ENCODE measurements at regions not wholly inside any gene's neighbourhood (a gene's known extent, or its start where the extent isn't known, plus 50 kb on each side); places are given as distances from the start of the nearest gene placed in this dataset.
"Not testable (repeated sequence)": the region's sequence is repeated elsewhere in the genome, so short reads cannot be mapped to it uniquely, and the experiment has no call there.

DNA sequence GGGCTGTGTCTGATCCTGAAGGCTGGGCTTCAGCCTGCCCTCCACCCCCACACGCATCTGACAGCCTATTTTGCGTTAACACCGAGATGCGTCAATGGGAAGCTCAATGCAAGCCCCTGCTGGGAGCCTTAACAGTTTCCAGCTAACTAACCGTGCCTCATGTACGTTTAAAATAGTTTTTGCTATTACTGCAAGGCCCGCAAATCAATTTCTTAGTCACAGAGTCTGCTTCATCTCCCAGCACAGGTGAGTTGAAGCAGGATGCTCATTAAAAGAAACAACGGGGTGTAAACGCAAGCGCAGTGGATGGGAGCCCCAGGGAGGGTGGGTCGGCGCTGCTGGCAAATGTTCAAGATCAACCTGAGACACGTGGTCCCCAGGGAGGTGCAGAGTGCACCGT is 142.8 kb upstream of the PHACTR3 start:
- no peak for DNase-seq (ENCODE audit: low read depth)

DNA sequence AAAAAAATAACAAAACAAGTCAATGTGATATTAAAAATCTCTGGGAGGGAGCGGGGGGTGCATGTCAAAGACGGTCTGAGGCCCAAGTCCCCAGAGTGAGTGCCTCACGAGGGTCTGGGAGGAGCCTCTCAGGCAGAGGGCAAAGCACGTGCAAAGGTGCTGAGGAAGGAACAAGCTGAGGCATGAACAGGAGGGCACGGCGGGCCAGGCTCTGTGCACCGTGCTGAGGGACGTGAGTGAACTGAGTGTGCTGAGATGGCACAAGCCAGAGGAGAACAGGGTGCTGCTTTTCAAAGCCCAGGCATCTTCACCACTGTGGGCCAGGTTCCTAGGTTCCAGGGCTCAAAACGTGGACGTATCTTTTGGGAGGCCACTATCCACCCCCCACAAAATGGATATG is 142.1 kb upstream of the PHACTR3 start:
- no peak for DNase-seq (ENCODE audit: low read depth)

GRCh38 chr20:59463541-59463940 is 140.8 kb upstream of the PHACTR3 start:
- no peak for DNase-seq (ENCODE audit: low read depth)

DNA sequence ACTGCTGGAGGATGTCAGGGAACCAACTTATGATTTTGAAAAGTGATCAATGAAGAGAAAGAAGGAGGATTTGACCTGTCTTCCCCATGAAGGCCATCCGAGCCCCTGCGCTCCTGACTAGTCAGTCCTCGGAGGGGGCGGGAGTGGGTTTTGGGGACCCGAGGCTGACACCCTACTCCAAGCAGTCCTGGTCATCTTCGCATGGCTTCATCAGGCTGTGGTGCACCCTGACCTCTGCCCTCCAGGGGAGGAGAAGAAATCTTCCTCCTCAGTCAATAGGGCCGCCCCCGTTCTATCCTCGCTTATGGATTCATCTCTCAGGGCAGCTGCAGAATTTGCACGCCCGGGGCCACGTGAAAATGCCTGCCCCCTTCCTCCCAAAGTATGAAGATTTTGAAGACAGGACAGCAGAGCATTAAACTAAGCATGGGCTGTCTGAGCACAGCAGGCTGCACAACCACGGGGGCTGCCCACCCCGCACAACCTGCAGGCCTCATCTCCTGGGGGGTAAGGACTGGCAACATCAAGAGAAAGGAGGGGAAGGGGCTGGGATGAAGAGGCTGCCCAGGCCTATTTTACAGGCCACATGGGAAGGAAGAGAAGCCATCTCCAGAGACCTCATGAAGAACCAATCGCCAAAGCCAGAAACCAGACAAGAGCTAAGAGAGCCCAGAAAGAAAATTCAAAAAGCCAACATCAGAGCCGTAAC is 138.1 kb upstream of the PHACTR3 start:
- no peak for DNase-seq (ENCODE audit: low read depth)

GRCh38 chr20:59468831-59469230 is 135.5 kb upstream of the PHACTR3 start:
- DNase-seq (ENCODE audit: low read depth), result no peak

GRCh38 chr20:59469267-59470252 is 134.8 kb upstream of the PHACTR3 start:
- DNase-seq (ENCODE audit: low read depth), result no peak

DNA sequence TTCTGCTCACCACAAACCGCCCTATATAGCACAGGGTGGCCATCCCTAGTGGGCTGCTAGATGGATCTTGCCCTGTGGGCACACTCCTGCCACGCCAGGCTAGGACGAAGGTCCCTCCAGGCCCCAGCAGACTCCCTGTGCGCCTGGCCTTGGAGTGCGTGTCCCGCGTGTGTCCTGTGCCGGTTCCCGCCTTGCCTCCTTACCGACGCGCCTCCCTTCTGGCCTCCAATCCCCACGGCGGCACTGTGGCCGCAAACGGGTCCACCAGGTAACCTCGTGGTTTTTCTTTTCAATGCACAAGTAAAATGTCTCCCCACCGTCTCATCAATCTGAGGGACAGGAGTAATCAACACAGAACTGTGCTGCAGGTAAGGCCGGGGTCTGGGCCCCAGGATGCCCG is 133.8 kb upstream of the PHACTR3 start:
- no peak for DNase-seq (ENCODE audit: low read depth)

DNA sequence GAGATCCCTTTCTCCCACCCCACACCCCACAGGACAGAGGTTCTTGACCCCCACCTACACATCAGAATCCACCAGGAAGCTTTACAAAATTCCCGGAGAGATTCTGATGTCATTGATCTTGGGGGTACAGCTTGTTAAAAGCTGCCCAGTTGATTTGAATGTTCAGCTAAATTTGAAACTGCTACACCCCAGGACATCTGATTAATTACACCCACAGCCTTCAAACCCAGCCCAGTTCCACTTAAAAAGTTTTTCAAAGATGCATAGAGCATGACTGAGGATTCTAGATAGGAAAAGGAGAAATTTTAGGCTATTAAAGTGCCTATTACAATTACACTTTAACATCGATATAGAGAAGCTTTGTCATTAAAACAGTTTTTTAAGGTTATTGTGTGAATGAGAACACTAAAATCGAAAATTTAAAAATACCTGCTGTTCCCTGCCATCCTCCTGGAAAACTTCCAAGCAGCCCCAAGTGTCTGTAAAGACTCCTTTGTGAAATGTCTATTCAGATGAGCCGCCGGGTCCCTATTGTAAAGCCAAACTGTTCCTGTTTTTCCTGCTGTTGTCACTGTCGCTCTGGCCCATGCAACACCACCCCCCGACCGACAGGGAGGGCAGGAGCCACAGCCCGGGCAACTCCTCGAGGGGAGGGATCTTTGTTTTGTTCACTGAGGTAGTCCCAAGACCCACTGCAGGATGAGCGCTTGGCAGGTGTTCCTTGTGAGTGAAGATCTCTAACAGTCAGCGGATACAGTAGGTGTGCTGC is 132.5 kb upstream of the PHACTR3 start:
- DNase-seq (ENCODE audit: low read depth), result no peak

- no peak for DNase-seq (ENCODE audit: low read depth)
Measured at GRCh38 chr20:59473742-59474141, 130.6 kb upstream of the PHACTR3 start.

DNA sequence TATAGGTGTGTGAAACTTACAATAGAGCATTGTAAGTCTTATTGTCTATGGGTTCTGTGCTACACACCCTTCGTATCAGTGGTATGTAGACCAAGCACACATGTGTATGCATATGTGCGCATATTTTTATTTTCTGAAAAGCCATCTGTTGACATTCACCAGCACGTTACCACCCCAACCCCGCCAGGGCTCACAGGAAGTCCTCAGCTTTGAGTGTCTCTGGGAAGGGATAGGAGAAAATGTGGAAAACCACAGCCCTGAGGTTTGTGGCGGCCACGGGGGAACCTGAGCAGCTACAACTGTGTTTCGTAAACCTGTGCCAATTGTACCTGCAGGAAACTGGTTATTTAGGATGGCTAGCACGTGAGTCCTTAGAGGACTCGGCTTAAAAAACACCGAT is 123.3 kb upstream of the PHACTR3 start:
- no peak for DNase-seq (ENCODE audit: low read depth)

DNA sequence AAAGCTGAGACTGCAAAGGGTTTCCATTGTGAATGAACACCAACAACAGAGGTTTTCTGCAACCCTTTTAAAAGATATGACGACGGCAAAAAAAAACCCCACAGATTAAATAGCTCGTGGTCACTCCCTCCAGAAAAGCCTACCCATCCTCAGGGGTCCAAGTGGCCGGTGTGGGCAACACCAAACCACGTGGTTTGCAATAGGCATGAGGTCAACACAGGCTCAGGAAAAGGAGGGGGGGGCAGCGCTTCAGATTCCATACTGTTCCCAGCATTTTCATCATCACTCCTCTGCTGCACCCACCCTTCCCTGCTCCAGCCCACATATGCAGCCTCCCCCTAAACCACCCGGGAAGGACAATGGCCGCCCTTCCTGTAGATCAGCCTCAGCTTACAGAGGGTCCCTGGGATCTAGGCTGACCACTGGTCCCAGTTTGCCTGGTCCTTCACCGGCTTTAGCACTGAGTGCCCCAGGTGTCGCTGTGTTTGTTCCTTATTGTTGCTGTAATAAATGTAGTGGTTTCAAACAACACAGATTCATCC is 122.8 kb upstream of the PHACTR3 start:
- DNase-seq (ENCODE audit: low read depth), result no peak

DNA sequence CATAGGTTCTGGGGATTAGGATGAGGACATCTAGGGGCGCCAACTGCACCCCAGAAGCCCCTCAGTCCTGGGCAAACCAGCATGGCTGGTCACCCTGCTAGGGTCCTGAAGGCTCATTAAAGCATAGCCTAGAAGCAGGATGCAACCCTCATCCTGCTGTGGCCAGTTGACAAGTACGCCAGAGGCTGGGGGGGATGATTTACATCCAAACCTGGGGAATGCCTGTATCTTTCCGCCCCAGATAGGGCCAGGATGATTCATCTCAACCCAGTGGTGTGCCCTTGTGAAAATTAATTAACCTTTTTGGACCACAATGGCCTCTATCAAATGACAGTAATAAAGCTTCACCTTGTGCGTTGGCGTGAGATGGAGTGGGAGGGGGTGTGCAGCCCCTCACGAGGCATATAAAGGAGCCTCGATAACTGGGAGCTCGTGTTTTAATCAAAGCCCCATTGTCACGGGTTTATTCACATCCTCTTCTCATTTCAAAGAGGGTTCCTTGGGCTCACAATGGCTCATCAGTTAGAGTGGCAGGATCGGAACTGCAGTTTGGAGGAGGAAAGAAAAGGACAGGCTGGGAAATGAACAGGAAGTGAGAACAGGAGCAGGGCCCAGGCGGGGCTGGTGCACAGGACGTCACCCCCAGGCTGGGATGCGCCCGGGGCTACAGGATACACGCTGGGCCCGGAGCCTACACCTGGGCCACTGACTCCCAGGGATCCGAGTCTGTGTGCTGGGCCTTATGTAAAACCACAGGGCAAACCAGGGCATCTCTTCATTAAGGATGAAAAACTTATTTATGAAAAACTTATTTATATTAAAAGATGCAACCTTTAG is 121.8 kb upstream of the PHACTR3 start:
- no peak for DNase-seq (ENCODE audit: low read depth)

DNA sequence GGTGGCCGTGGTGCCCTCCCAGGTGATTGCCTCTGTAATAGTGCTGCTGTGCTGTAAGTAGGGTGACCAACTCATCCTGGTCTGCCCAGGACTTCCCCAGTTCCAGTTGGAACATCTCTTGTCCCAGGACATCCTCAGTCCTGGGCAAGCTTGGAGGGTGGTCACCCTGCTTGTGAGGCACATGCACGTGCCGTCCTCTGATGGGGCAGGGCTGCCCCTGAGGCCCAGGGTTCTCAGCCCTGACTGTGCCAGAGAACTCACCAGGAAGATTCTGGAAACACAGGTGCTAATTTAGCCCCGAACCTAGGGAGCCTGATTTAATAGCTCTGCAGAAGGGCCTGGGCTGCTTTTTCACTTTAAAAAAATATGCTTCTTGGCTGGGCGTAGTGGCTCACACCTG is 120.9 kb upstream of the PHACTR3 start:
- no peak for DNase-seq (ENCODE audit: low read depth)

- DNase-seq (ENCODE audit: low read depth), result no peak
Measured at GRCh38 chr20:59484228-59484627, 120.1 kb upstream of the PHACTR3 start.

GRCh38 chr20:59485576-59486454 is 118.5 kb upstream of the PHACTR3 start:
- DNase-seq (ENCODE audit: low read depth), result no peak

DNA sequence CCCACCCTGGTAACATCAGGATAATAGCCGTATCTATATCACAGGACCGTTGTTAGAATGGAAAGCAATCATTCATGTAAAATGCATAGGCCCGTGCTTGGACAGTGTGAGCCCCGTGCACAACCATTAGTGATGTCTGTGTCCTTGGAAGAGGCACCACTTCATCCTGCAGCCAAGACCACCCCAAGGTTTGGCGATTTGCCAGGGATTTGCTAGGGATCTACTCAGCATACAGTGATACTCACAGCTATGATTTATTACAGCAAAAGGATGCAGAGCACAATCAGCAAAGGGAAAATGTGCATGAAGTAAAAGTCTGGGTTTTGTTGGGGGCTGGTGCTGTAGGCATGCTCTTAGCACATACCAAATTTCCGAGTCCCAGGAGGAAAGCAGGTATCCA is 115.9 kb upstream of the PHACTR3 start:
- DNase-seq (ENCODE audit: low read depth), result not testable (repeated sequence)

DNA sequence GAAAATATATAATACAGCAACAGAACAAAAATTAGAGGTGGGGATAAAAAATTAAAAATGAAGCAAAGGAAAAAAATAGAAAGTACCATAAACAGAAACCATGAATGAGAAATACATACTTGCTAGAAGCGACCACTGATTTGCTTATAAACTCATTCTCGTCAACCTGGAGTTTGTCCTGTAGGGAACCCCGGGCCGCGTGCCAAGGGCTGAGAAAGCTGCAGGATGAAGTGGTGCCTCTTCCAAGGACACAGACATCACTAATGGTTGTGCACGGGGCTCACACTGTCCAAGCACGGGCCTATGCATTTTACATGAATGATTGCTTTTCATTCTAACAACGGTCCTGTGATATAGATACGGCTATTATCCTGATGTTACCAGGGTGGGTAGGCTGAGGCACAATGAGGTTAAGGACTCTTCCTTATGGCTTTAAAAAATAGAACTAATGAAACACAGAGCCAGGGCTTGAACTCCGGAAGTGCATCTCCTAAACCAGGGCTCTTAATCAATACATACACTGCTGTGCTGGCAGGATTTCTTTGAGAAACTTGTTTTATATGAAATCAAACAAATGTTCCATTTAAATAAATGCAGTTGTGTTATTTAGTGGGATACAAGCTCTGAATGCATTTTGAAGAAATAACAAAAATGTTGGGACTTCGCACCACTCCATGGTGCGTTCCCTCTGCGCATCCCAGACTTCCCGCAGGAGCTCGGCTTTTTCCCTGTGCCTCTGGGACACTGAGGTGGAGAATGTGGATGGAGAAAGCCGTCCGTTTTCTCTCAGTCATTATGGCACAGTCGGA is 113.9 kb upstream of the PHACTR3 start:
- not testable (repeated sequence) for DNase-seq (ENCODE audit: low read depth)

DNA sequence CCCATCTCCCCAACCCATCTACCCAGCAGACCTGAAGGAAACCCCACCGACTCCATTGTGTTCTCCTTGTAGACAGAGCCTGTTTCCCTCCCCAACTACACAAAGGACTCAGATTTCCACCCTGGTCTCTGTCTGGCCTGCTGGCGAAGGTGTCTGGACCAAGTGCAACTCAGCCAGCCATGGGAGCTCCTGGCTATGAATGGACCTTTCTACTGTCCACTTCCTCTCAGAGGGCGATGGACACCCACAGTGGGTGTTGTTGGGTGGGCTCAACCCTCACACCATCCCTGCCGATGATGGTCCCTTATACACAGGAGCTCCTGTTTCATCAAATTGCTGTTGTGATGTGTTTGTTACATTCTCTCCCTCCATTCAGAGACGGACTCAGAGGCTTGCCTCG is 112.5 kb upstream of the PHACTR3 start:
- no peak for DNase-seq (ENCODE audit: low read depth)

DNA sequence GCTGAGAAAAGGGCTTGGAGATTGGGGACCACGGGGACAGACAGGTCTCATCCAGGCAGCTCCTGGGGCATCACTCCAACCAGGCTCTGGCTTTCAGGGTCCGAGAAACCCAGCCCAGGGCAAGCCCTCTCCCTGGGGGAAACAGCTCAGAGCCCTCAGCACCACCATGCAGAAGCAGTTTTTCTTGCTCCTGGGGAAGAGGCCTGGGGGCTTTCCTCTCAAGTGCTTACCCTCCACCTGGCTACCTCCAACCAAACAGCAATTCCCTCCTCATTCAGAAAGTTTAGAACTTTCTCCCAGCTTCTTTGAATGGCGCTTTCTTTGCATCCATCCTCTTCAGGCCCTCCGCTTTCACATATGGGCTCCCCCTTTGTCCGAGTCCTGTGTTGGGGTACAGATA is 110.4 kb upstream of the PHACTR3 start:
- no peak for DNase-seq (ENCODE audit: low read depth)
